ENCODE measurements at regions not wholly inside any gene's neighbourhood (a gene's known extent, or its start where the extent isn't known, plus 50 kb on each side); places are given as distances from the start of the nearest gene placed in this dataset.

DNA sequence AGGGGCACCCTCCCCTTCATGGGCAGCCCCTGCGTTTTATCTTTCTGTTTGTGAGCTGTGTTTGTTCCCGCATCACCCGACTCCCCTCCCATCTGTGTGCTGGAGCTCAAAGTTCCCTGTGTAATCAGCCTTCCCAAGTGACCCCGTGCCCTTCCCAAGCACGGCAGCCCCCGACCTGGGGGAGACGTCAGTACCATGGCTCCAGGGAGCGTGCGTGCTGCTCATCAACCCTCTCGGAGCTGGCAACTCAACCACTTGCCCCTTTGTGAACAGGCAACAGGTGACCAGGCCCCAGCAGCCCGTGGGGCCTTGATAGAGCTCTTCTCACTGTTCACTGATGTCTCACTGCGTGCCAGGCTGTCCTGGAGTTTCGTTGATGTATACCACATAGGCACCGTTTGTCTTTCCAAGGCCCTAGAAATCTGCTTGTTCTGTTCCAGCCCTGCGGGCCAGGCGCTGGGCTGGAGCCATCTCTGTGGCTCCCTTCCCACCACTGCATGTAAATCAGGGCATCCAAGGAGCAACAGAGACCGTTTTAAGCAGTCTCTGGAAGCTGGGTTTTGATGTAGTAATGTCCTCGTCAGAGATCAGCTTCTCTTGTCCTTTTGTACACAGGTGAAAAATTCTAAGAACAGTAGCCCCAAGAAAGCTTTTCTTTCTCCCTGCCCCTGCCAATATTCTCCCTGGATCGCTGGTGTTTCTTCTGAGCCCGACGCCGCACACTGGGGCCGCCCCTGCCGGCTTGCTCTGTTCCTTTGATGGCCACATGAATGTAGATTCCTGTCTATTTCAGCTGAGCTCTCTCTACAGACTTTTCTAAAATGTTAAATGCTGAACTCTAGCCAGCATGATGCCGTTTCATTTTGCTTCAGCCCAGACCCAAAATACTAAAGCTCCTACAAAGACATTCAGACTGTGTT is 107.0 kb upstream of the PTPRM start:
- BruUV-seq (replicated peaks), result no TSS peak
- H3K9me2 ChIP-seq (ENCODE audit: insufficient read depth), result no peaks in the 10 kb centered on the region
- ChIA-PET CTCF (no interaction called here), RAD21 (ENCODE audit: low non-redundant PET in 1 of 2, low total read pairs in 2 of 2, uncharacterized antibody in 2 of 2, unreplicated experiment in 2 of 2) (no interaction called here), POLR2A (no interaction called here)
- no peak for TF ChIP-seq CEBPB (IDR thresholded peaks at IDR 0.05; ENCODE audit: low read depth)
- TF ChIP-seq, protein P1, sequence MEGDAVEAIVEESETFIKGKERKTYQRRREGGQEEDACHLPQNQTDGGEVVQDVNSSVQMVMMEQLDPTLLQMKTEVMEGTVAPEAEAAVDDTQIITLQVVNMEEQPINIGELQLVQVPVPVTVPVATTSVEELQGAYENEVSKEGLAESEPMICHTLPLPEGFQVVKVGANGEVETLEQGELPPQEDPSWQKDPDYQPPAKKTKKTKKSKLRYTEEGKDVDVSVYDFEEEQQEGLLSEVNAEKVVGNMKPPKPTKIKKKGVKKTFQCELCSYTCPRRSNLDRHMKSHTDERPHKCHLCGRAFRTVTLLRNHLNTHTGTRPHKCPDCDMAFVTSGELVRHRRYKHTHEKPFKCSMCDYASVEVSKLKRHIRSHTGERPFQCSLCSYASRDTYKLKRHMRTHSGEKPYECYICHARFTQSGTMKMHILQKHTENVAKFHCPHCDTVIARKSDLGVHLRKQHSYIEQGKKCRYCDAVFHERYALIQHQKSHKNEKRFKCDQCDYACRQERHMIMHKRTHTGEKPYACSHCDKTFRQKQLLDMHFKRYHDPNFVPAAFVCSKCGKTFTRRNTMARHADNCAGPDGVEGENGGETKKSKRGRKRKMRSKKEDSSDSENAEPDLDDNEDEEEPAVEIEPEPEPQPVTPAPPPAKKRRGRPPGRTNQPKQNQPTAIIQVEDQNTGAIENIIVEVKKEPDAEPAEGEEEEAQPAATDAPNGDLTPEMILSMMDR (IDR thresholded peaks at IDR 0.05 in 2 of 3, conservative IDR thresholded peaks at IDR 0.05 in 1 of 3; ENCODE audit: borderline replicate concordance in 1 of 3, insufficient read depth in 1 of 3, low read depth in 2 of 3, low read length in 2 of 3), result no peak
- no peak for TF ChIP-seq EZH2 (IDR thresholded peaks at IDR 0.05)
- TF ChIP-seq POLR2AphosphoS5 (IDR thresholded peaks at IDR 0.05; ENCODE audit: low read depth, low read length), result no peak
- TF ChIP-seq, protein P2, sequence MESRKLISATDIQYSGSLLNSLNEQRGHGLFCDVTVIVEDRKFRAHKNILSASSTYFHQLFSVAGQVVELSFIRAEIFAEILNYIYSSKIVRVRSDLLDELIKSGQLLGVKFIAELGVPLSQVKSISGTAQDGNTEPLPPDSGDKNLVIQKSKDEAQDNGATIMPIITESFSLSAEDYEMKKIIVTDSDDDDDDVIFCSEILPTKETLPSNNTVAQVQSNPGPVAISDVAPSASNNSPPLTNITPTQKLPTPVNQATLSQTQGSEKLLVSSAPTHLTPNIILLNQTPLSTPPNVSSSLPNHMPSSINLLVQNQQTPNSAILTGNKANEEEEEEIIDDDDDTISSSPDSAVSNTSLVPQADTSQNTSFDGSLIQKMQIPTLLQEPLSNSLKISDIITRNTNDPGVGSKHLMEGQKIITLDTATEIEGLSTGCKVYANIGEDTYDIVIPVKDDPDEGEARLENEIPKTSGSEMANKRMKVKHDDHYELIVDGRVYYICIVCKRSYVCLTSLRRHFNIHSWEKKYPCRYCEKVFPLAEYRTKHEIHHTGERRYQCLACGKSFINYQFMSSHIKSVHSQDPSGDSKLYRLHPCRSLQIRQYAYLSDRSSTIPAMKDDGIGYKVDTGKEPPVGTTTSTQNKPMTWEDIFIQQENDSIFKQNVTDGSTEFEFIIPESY (IDR thresholded peaks at IDR 0.05; ENCODE audit: extremely low read depth, insufficient replicate concordance, low read length), result no peak
- TF ChIP-seq TCF7L2 (IDR thresholded peaks at IDR 0.05; ENCODE audit: borderline replicate concordance, extremely low read depth, insufficient read depth, insufficient read length), result no peak
- TF ChIP-seq SP1 (IDR thresholded peaks at IDR 0.05; ENCODE audit: low read depth), result no peak
- TF ChIP-seq JUND (IDR thresholded peaks at IDR 0.05), result no peak
- no peak for TF ChIP-seq EGR1 (IDR thresholded peaks at IDR 0.05; ENCODE audit: low read depth)
- no peak for TF ChIP-seq FOSL1 (IDR thresholded peaks at IDR 0.05; ENCODE audit: low read depth)
- TF ChIP-seq, protein P3, sequence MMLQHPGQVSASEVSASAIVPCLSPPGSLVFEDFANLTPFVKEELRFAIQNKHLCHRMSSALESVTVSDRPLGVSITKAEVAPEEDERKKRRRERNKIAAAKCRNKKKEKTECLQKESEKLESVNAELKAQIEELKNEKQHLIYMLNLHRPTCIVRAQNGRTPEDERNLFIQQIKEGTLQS (IDR thresholded peaks at IDR 0.05), result no peak
- H3K4me2 ChIP-seq (ENCODE audit: low read length), result no peak overlapping the region
- no peaks in the 10 kb centered on the region for H3K79me2 ChIP-seq (ENCODE audit: insufficient read depth, low read length)
- H3K36me3 ChIP-seq (ENCODE audit: control insufficient read depth in 1 of 2, insufficient read depth in 2 of 2, low read length in 2 of 2), result no peaks in the 10 kb centered on the region
- no peaks in the 10 kb centered on the region for H4K20me1 ChIP-seq (ENCODE audit: insufficient read depth)
- ATAC-seq (no peak), DNase-seq (ENCODE audit: low read depth, low spot score) (no peak)
- H3K4me1 ChIP-seq (ENCODE audit: control insufficient read depth in 1 of 2, insufficient read depth in 2 of 2, low read length in 2 of 2), result no peaks in the 10 kb centered on the region
- no peak overlapping the region for H3K9ac ChIP-seq (ENCODE audit: low read length)
- H2AFZ ChIP-seq (ENCODE audit: low read depth, low read length, poor library complexity, severe bottlenecking), result no peak overlapping the region
- no peak overlapping the region for H3K4me3 ChIP-seq (replicated peaks in 1 of 2; ENCODE audit: low read depth in 1 of 2, low read length in 2 of 2)
- no peaks in the 10 kb centered on the region; the same call in 1 of the 2 replicates for H3K27me3 ChIP-seq (ENCODE audit: insufficient read depth, low read length)
- H3K9me3 ChIP-seq (ENCODE audit: control insufficient read depth in 1 of 2, insufficient read depth in 1 of 2, low read depth in 1 of 2, low read length in 2 of 2), result peaks cover 0 to 3% of the 10 kb centered on the region in 2 experiments; a peak in 1 of 4 replicates
- H3K27ac ChIP-seq (ENCODE audit: low read depth, low read length), result no peak overlapping the region
- intact Hi-C loops (cut with micrococcal nuclease), result no loop called here

All from HCT116 (cell line).